Peyer's patch (tissue), 4 donors: ENCODE measurements at regions not wholly inside any gene's neighbourhood (a gene's known extent, or its start where the extent isn't known, plus 50 kb on each side); places are given as distances from the start of the nearest gene placed in this dataset.

Experiments
- POLR2A ChIP-seq, 2 donors: fragments of 450-650 bp; IDR thresholded peaks; one replicate each; pipeline ENCODE4 v1.5.1; 2017; ENCODE audit warnings: antibody characterized with exemption in 2 of 2, mild to moderate bottlenecking in 2 of 2, moderate library complexity in 2 of 2
- TF ChIP-seq, protein P1 (sequence below), 6 experiments: fragments of 450-650 bp in 4 of 6; fragments of 200-600 bp in 2 of 6; sonication (generic) in 1 of 6; IDR thresholded peaks; one replicate each; pipeline ENCODE4 v1.5.1; 2017 to 2019; ENCODE audit warnings: antibody characterized with exemption in 6 of 6, mild to moderate bottlenecking in 3 of 6, moderate library complexity in 1 of 6

DNA sequence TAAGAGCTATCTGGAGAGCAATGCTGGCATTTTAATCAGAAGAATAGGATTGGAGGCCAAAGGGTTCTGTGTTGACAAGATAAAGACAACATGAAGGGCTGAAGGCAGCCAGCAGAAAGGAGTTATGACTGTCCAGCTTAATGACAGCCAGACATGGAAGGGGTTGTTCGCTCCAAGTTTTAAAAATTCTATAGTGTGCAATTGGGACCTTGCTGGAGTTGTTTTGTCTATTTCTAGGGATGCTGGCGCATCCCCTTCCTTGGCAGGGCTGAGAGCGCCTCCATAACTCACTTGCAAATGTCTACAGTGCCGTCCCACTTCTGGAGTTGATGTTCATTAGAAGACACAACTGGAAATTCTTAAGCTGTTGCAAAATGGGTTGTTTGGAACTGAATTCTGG lies 200.7 kb downstream of the TLE3 start:
- TF ChIP-seq, protein P1, sequence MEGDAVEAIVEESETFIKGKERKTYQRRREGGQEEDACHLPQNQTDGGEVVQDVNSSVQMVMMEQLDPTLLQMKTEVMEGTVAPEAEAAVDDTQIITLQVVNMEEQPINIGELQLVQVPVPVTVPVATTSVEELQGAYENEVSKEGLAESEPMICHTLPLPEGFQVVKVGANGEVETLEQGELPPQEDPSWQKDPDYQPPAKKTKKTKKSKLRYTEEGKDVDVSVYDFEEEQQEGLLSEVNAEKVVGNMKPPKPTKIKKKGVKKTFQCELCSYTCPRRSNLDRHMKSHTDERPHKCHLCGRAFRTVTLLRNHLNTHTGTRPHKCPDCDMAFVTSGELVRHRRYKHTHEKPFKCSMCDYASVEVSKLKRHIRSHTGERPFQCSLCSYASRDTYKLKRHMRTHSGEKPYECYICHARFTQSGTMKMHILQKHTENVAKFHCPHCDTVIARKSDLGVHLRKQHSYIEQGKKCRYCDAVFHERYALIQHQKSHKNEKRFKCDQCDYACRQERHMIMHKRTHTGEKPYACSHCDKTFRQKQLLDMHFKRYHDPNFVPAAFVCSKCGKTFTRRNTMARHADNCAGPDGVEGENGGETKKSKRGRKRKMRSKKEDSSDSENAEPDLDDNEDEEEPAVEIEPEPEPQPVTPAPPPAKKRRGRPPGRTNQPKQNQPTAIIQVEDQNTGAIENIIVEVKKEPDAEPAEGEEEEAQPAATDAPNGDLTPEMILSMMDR (IDR thresholded peaks at IDR 0.05): no peak
- no peak for TF ChIP-seq POLR2A (IDR thresholded peaks at IDR 0.05)
